K562 (cell line): ENCODE measurements at regions not wholly inside any gene's neighbourhood (a gene's known extent, or its start where the extent isn't known, plus 50 kb on each side); places are given as distances from the start of the nearest gene placed in this dataset.

ENCODE experiments used
- ATAC-seq: fragments of 200-7000 bp; cut with Tn5 transposase; 3 replicates; pipeline ENCODE4 v1.9.1; 2020; ENCODE audit warnings: moderate library complexity
- BruUV-seq: library from RNA; stranded (reverse); fragments of 400-500 nt; replicated peaks from 2 replicates; lab custom pipeline; 2021; lab: Mats Ljungman, UMichigan
- CTCF ChIA-PET: fragments of 300-600 bp; formaldehyde crosslinking; extraction: SDS; loops from one replicate; lab custom pipeline; 2021; ENCODE audit warnings: low intra/inter-chr PET ratio; lab: Yijun Ruan, JAX
- POLR2A ChIA-PET: fragments of 300-600, 350-650 bp; sonication (Branson Sonifier 250); formaldehyde crosslinking; extraction: SDS; loops from one replicate; lab custom pipeline; 2021; ENCODE audit warnings: antibody characterized with exemption, inconsistent platforms; lab: Yijun Ruan, JAX
- DNase-seq, 4 experiments: peaks; one replicate each; pipeline versions ENCODE4 v3.0.0 to v3.0.0-alpha.2; 2011 to 2018; ENCODE audit warnings: low spot score in 3 of 4, mixed read lengths in 3 of 4; ENCODE audit errors: extremely low read depth in 1 of 4
- FAIRE-seq: peaks from 2 replicates; lab custom pipeline; 2011; peaks lifted over from hg19 to GRCh38; lab: Jason Lieb, UNC
- H2AFZ ChIP-seq: 2 replicates; pipeline ENCODE4 v1.6.0; 2011; ENCODE audit warnings: low read depth, low read length, control low read depth, inconsistent platforms
- H3K27ac ChIP-seq: fragments of 200-600 bp; 3 replicates; pipeline ENCODE4 v1.8.0; 2011; ENCODE audit warnings: low read depth, mild to moderate bottlenecking, control low read depth, inconsistent platforms, low read length, moderate library complexity, mixed read lengths; ENCODE audit errors: extremely low read depth
- H3K27me3 ChIP-seq, 2 experiments: fragments of 300-600 bp in 1 of 2; 2 replicates in 1 of 2; 3 replicates in 1 of 2; pipeline versions ENCODE4 v1.6.0 to v1.8.0; 2011; ENCODE audit warnings: inconsistent platforms in 2 of 2, low read length in 2 of 2, mild to moderate bottlenecking in 1 of 2, mixed read lengths in 1 of 2, moderate library complexity in 1 of 2; ENCODE audit not compliant: control insufficient read depth in 2 of 2, insufficient read depth in 2 of 2
- H3K36me3 ChIP-seq: fragments of 300-600 bp; 3 replicates; pipeline ENCODE4 v1.8.0; 2011; ENCODE audit warnings: mild to moderate bottlenecking, low read length, inconsistent platforms; ENCODE audit not compliant: control insufficient read depth, insufficient read depth
- H3K4me1 ChIP-seq, 2 experiments: fragments of 200-600 bp in 1 of 2; replicated peaks in 1 of 2; 2 replicates in 1 of 2; 3 replicates in 1 of 2; pipeline versions ENCODE4 v1.5.1 to v1.8.0; 2011; ENCODE audit warnings: inconsistent platforms in 2 of 2, low read length in 2 of 2, mild to moderate bottlenecking in 1 of 2, mixed read lengths in 1 of 2, moderate library complexity in 1 of 2; ENCODE audit not compliant: control insufficient read depth in 2 of 2, insufficient read depth in 2 of 2
- H3K4me2 ChIP-seq: 2 replicates; pipeline ENCODE4 v1.6.1; 2011; ENCODE audit warnings: low read length, control low read depth, inconsistent platforms, mixed read lengths; ENCODE audit not compliant: insufficient read depth
- H3K4me3 ChIP-seq: fragments of 200-600 bp; sonication (generic), shearing (Covaris generic); 2 replicates; pipeline ENCODE4 v1.5.1; 2016; ENCODE audit warnings: control low read depth, inconsistent platforms
- H3K79me2 ChIP-seq: fragments of 200-600 bp; 3 replicates; pipeline ENCODE4 v1.8.0; 2011; ENCODE audit warnings: low read length, inconsistent platforms; ENCODE audit not compliant: control insufficient read depth, insufficient read depth
- H3K9ac ChIP-seq, 2 experiments: 2 replicates each; pipeline versions ENCODE4 v1.6.0 to v1.6.1; 2011; ENCODE audit warnings: low read depth in 2 of 2, low read length in 2 of 2, control low read depth in 1 of 2, inconsistent platforms in 1 of 2, mild to moderate bottlenecking in 1 of 2, mixed read lengths in 1 of 2; ENCODE audit not compliant: insufficient read depth in 1 of 2
- H3K9me1 ChIP-seq: one replicate; pipeline ENCODE4 v1.6.0; 2011; ENCODE audit warnings: inconsistent platforms, mild to moderate bottlenecking, low read length, moderate library complexity; ENCODE audit not compliant: control insufficient read depth, insufficient read depth
- H3K9me3 ChIP-seq: replicated peaks from 2 replicates; pipeline ENCODE4 v1.5.1; 2011; ENCODE audit warnings: low read depth, low read length, inconsistent platforms; ENCODE audit not compliant: control insufficient read depth, insufficient read depth
- H4K20me1 ChIP-seq: replicated peaks from 2 replicates; pipeline ENCODE4 v1.6.1; 2011; ENCODE audit warnings: low read length, inconsistent platforms, mixed read lengths; ENCODE audit not compliant: control insufficient read depth, insufficient read depth
- ARID3A ChIP-seq: IDR thresholded peaks from 2 replicates; pipeline ENCODE4 v1.6.1; 2012; ENCODE audit warnings: low read depth, low read length, improper control_type of control experiment, borderline replicate concordance
- EHMT2 ChIP-seq: fragments of 450-650 bp; IDR thresholded peaks from 2 replicates; pipeline ENCODE4 v1.6.1; 2018; ENCODE audit warnings: antibody characterized with exemption
- HCFC1 ChIP-seq: IDR thresholded peaks from 2 replicates; pipeline ENCODE4 v1.6.1; 2012; ENCODE audit warnings: low read depth, low read length, improper control_type of control experiment
- MYC ChIP-seq, 2 experiments: fragments of 250-450 bp in 1 of 2; sonication (Bioruptor Pico) in 1 of 2; IDR thresholded peaks; 2 replicates each; pipeline versions ENCODE4 v1.5.1 to v1.6.1; 2012 to 2021; ENCODE audit warnings: low read depth in 2 of 2, borderline replicate concordance in 1 of 2, improper control_type of control experiment in 1 of 2, low read length in 1 of 2, mild to moderate bottlenecking in 1 of 2, moderate library complexity in 1 of 2
- ZNF134 ChIP-seq: fragments of 250-450 bp; sonication (Bioruptor Pico); conservative IDR thresholded peaks from 2 replicates; pipeline ENCODE4 v1.4.0; 2020
- ZNF436 ChIP-seq: fragments of 250-450, 450-650 bp; sonication (Bioruptor Pico); formaldehyde crosslinking; IDR thresholded peaks from 2 replicates; pipeline ENCODE4 v1.7.0; 2020; ENCODE audit warnings: mild to moderate bottlenecking
- WGBS: fragments of 100-300 bp; shearing (Covaris generic); methylation state at CpG from one replicate; pipeline ENCODE4 v1.1.6; 2016; ENCODE audit warnings: low coverage, mixed read lengths; ENCODE audit not compliant: insufficient coverage; ENCODE audit errors: missing lambda C conversion rate; 5-methylcytosine and 5-hydroxymethylcytosine counted together
- in situ Hi-C: fragments of 300-500 bp; cut with MboI; formaldehyde crosslinking; loops from 4 replicates; pipeline ENCODE4 v1.15.0; 2018; ENCODE audit warnings: inconsistent platforms, mixed read lengths
- intact Hi-C: fragments of 100-400 bp; cut with micrococcal nuclease; formaldehyde crosslinking; loops from 2 replicates; pipeline ENCODE4 v1.14.2; 2022
- TF ChIP-seq, protein P1 (sequence below): fragments of 450-650 bp; formaldehyde crosslinking; IDR thresholded peaks from 2 replicates; pipeline ENCODE4 v1.4.0; 2020; ENCODE audit warnings: mild to moderate bottlenecking, moderate library complexity

DNA sequence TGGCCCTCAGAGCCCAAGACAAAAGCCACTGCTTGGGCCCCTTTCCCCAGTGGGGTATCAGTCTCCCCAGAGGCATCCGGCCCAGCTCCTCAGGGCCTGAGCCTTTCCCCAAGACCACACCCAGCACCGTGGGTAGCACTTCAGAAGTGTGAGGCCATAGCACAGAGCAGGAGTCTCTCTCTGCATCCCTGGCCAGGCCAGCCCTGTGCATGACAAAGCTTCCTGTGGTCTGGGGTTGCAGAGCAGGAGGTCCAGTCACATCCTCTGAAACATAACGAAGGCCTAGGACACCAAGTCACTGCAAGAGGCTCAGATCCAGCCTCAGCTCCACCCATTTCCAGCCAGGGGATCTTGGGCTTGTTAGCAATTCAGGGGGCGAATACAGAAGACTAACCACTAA is 56.8 kb upstream of the ZNF423 start (continued):
- TF ChIP-seq, protein P1, sequence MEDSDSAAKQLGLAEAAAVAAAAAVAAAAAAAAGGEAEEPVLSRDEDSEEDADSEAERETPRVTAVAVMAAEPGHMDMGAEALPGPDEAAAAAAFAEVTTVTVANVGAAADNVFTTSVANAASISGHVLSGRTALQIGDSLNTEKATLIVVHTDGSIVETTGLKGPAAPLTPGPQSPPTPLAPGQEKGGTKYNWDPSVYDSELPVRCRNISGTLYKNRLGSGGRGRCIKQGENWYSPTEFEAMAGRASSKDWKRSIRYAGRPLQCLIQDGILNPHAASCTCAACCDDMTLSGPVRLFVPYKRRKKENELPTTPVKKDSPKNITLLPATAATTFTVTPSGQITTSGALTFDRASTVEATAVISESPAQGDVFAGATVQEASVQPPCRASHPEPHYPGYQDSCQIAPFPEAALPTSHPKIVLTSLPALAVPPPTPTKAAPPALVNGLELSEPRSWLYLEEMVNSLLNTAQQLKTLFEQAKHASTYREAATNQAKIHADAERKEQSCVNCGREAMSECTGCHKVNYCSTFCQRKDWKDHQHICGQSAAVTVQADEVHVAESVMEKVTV (CRISPR knock-in tag): no peak
- TF ChIP-seq ARID3A (no peak), ZNF436 (CRISPR knock-in tag) (no peak), HCFC1 (no peak)

GRCh38 chr16:49913720-49914119 is 57.8 kb upstream of the ZNF423 start:
- ATAC-seq: no peak
- in situ Hi-C loops (no loop called here), intact Hi-C loops (no loop called here)
- 3% methylated on average over 6 of the region's 6 CpGs for WGBS
- BruUV-seq: no TSS peak
- ChIA-PET POLR2A (no interaction called here), CTCF (no interaction called here)
- DNase-seq: no peak
- no peak for FAIRE-seq
- H3K4me1 ChIP-seq: peaks cover 0 to 2% of the 10 kb centered on the region in 2 experiments; a peak in 3 of 5 replicates
- TF ChIP-seq MYC (IDR thresholded peaks at IDR 0.05; ENCODE audit: low read depth, low read length): no peak
- no peak for TF ChIP-seq MYC (CRISPR knock-in tag; IDR thresholded peaks at IDR 0.05; ENCODE audit: borderline replicate concordance, low read depth)
- no peak for TF ChIP-seq EHMT2
- no peak for TF ChIP-seq ZNF134 (CRISPR knock-in tag)
- H3K9me1 ChIP-seq: no peaks in the 10 kb centered on the region
- H3K4me3 ChIP-seq: no peak overlapping the region
- H3K9me3 ChIP-seq: no peaks in the 10 kb centered on the region
- H3K27me3 ChIP-seq: peaks cover 0 to 28% of the 10 kb centered on the region in 2 experiments; a peak in 2 of 5 replicates
- no peaks in the 10 kb centered on the region for H3K79me2 ChIP-seq
- no peak overlapping the region for H3K4me2 ChIP-seq
- H3K36me3 ChIP-seq: no peaks in the 10 kb centered on the region
- no peaks in the 10 kb centered on the region for H4K20me1 ChIP-seq
- H2AFZ ChIP-seq: no peak overlapping the region
- no peak overlapping the region for H3K27ac ChIP-seq
- no peak overlapping the region for H3K9ac ChIP-seq
